OCI-LY3 (cell line): ENCODE measurements at regions not wholly inside any gene's neighbourhood (a gene's known extent, or its start where the extent isn't known, plus 50 kb on each side); places are given as distances from the start of the nearest gene placed in this dataset.

ENCODE experiments used
- H2AFZ ChIP-seq: fragments of 200-600, 300-600 bp; shearing (Covaris generic); 2 replicates; pipeline ENCODE4 v1.6.0; 2014; ENCODE audit warnings: antibody characterized with exemption, low read depth, low read length
- H3K27ac ChIP-seq: fragments of 200-600, 300-600 bp; sonication (generic); 2 replicates; pipeline ENCODE4 v1.5.1; 2014; ENCODE audit warnings: mild to moderate bottlenecking, low read length, moderate library complexity, mixed read lengths
- H3K27me3 ChIP-seq: fragments of 200-600, 300-600 bp; sonication (generic); 2 replicates; pipeline ENCODE4 v1.6.1; 2014; ENCODE audit warnings: low read depth, low read length, mixed read lengths
- H3K36me3 ChIP-seq: fragments of 200-600, 300-600 bp; sonication (generic); replicated peaks from 2 replicates; pipeline ENCODE3; 2014; ENCODE audit warnings: low read depth, low read length, mixed read lengths
- H3K4me1 ChIP-seq: fragments of 300-600, 200-600 bp; sonication (generic); 2 replicates; pipeline ENCODE4 v1.6.1; 2014; ENCODE audit warnings: low read length, mixed read lengths
- H3K4me2 ChIP-seq: fragments of 200-600, 300-600 bp; sonication (generic); 2 replicates; pipeline ENCODE4 v1.6.1; 2014; ENCODE audit warnings: low read length, mixed read lengths
- H3K4me3 ChIP-seq: fragments of 300-600, 200-600 bp; sonication (generic); 2 replicates; pipeline ENCODE4 v1.5.1; 2014; ENCODE audit warnings: antibody characterized with exemption, mild to moderate bottlenecking, low read length, moderate library complexity
- H3K79me2 ChIP-seq: fragments of 300-600, 200-600 bp; shearing (Covaris generic); 2 replicates; pipeline ENCODE4 v1.6.1; 2014; ENCODE audit warnings: mild to moderate bottlenecking, low read length, mixed read lengths
- H3K9ac ChIP-seq: fragments of 300-600, 200-600 bp; shearing (Covaris generic); 2 replicates; pipeline ENCODE4 v1.6.0; 2014; ENCODE audit warnings: mild to moderate bottlenecking, low read length, moderate library complexity
- H3K9me3 ChIP-seq: fragments of 200-600, 300-600 bp; shearing (Covaris generic); 2 replicates; pipeline ENCODE4 v1.6.1; 2014; ENCODE audit warnings: low read length, mixed read lengths; ENCODE audit not compliant: insufficient read depth
- H4K20me1 ChIP-seq: fragments of 200-600, 300-600 bp; sonication (generic); 2 replicates; pipeline ENCODE4 v1.6.1; 2016; ENCODE audit warnings: low read length, mixed read lengths; ENCODE audit not compliant: insufficient read depth
- EZH2phosphoT487 ChIP-seq: fragments of 200-600 bp; shearing (Covaris generic); IDR thresholded peaks from 2 replicates; pipeline ENCODE4 v1.6.1; 2018; ENCODE audit warnings: antibody characterized with exemption, mixed run types, low read depth
- TF ChIP-seq, protein P1 (sequence below): fragments of 200-600, 300-600 bp; sonication (generic); IDR thresholded peaks from 2 replicates; pipeline ENCODE4 v1.5.1; 2014; ENCODE audit warnings: antibody characterized with exemption, low read length, low read depth

DNA sequence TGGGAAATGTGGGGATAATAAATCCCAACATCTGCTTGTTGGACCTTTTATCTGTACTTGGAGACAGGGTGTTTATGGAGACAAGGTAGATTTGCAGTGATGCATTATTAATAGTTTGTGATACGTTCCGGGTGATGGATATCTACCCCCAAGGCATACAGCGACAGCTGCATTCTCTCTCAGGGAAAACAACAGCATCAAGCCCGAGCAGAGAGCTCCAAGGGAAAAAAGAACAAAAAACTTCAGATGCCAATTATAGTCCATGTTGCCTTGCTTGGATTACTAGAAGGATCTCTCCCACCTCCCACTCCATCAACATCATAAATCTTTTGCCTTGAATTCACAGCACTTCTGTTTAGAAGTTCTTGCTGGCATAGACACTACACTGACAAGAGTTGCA, 187.5 kb upstream of the CDH11 start:
- Histone ChIP-seq H3K4me2 (no peak overlapping the region), H3K4me3 (no peak overlapping the region), H3K4me1 (no peaks in the 10 kb centered on the region), H3K9ac (no peak overlapping the region), H2AFZ (no peak overlapping the region), H3K27ac (no peak overlapping the region), H3K36me3 (no peaks in the 10 kb centered on the region), H3K27me3 (no peaks in the 10 kb centered on the region), H3K9me3 (no peaks in the 10 kb centered on the region), H4K20me1 (no peaks in the 10 kb centered on the region), H3K79me2 (no peaks in the 10 kb centered on the region)
- TF ChIP-seq, protein P1, sequence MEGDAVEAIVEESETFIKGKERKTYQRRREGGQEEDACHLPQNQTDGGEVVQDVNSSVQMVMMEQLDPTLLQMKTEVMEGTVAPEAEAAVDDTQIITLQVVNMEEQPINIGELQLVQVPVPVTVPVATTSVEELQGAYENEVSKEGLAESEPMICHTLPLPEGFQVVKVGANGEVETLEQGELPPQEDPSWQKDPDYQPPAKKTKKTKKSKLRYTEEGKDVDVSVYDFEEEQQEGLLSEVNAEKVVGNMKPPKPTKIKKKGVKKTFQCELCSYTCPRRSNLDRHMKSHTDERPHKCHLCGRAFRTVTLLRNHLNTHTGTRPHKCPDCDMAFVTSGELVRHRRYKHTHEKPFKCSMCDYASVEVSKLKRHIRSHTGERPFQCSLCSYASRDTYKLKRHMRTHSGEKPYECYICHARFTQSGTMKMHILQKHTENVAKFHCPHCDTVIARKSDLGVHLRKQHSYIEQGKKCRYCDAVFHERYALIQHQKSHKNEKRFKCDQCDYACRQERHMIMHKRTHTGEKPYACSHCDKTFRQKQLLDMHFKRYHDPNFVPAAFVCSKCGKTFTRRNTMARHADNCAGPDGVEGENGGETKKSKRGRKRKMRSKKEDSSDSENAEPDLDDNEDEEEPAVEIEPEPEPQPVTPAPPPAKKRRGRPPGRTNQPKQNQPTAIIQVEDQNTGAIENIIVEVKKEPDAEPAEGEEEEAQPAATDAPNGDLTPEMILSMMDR: no peak
- TF ChIP-seq EZH2phosphoT487: no peak

DNA sequence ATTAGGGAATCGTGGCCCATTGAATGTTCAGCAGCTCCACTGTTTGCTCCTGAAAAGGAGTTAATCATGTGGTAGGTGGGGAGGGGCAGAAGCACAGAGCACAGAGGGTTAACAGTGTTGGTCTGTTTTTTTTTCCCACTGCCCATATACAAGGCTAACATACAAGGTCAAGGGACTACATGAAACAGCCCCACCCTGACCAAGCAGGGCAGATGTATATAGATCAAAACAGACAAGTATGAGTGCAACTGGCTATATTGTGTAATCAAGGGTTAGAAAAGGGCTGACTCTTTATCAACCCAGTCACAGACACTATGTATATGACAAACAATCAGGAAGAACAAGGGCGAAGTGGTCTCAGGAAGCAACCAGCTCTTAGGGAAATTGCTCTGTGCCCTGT, 186.6 kb upstream of the CDH11 start:
- Histone ChIP-seq H3K4me1 (no peaks in the 10 kb centered on the region), H3K27ac (no peak overlapping the region), H2AFZ (no peak overlapping the region), H3K36me3 (no peaks in the 10 kb centered on the region), H3K9me3 (no peaks in the 10 kb centered on the region), H4K20me1 (no peaks in the 10 kb centered on the region), H3K4me2 (no peak overlapping the region), H3K4me3 (no peak overlapping the region), H3K27me3 (no peaks in the 10 kb centered on the region), H3K79me2 (no peaks in the 10 kb centered on the region), H3K9ac (no peak overlapping the region)
- TF ChIP-seq, protein P1: no peak

DNA sequence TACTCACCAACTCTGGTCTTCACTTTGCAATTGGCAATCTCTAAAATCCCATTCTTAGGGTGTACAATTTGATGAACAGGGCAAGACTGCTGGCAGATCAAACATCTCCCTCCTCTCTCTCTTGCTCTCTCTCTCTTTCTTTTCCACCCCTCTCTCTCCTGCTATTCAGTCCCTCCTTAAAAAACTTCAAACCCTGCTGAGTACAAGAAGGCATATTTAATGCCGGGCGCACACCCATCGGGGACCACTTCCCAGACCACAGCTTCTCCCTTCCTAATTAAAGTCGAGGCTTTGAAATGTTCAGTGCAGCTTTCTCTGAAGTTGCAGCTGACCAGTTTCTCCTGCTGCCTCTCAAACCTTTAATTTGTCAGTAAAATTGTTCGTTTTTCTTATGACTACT, 185.4 kb upstream of the CDH11 start:
- TF ChIP-seq, protein P1: no peak
- TF ChIP-seq EZH2phosphoT487: no peak
- Histone ChIP-seq H4K20me1 (no peaks in the 10 kb centered on the region), H3K27me3 (no peaks in the 10 kb centered on the region), H3K4me2 (no peak overlapping the region), H3K27ac (no peak overlapping the region), H3K4me1 (no peaks in the 10 kb centered on the region), H2AFZ (no peak overlapping the region), H3K36me3 (no peaks in the 10 kb centered on the region), H3K9ac (no peak overlapping the region), H3K79me2 (no peaks in the 10 kb centered on the region), H3K4me3 (no peak overlapping the region), H3K9me3 (no peaks in the 10 kb centered on the region)

DNA sequence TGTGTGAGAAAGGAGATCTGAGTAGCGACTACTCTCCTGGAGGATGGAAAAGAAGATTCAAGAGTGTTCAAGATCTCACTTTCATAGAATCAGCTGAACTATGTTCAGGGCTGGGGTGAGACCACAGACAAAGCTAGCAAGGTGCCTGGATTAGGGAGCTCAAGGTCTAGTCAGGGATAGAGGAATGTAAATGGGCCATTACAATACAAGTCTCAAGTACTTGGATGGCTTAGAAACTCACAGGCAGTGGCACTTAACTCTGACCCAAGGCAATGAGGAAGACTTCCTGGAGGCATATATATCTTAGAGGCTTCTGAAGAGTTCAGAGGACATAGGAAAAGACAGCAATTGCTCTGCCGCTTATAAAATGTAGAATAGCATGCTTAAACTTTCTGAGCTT, 184.9 kb upstream of the CDH11 start:
- Histone ChIP-seq H3K27ac (no peak overlapping the region), H3K9ac (no peak overlapping the region), H3K4me3 (no peak overlapping the region), H3K36me3 (no peaks in the 10 kb centered on the region), H3K9me3 (no peaks in the 10 kb centered on the region), H3K79me2 (no peaks in the 10 kb centered on the region), H4K20me1 (no peaks in the 10 kb centered on the region), H2AFZ (no peak overlapping the region), H3K27me3 (no peaks in the 10 kb centered on the region), H3K4me1 (no peaks in the 10 kb centered on the region), H3K4me2 (no peak overlapping the region)
- no peak for TF ChIP-seq EZH2phosphoT487
- TF ChIP-seq, protein P1: no peak
